ENCODE measurements at regions not wholly inside any gene's neighbourhood (a gene's known extent, or its start where the extent isn't known, plus 50 kb on each side); places are given as distances from the start of the nearest gene placed in this dataset.
A peak's percentile ranks its signal among the peaks of the same experiment; 100 is the strongest.
"Not testable (repeated sequence)": the region's sequence is repeated elsewhere in the genome, so short reads cannot be mapped to it uniquely, and the experiment has no call there.

DNA sequence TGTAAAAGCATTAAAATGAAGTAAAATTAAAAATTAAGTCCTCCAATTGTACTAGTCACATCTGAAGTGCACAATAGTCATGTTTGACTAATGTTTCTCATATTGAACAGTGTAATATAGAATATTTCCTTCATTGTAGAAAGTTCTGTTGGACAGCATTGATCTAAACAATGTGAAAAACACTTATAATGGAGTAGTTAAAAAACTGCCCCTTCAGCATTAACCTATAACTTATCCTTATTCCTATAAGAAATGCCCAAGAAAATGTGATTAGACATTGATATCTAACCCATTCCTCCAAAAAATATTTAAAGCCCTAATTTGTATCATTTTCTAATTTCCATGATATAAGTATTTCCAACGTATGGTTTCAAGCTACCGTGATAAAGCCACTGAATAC lies 210.7 kb downstream of the RASSF9 start:
- Mint-ChIP-seq H3K27ac (ENCODE audit: low read depth, unreplicated experiment) (no peak overlapping the region), H3K4me3 (ENCODE audit: unreplicated experiment) (no peak overlapping the region), H3K36me3 (ENCODE audit: insufficient read depth, unreplicated experiment) (no peaks in the 10 kb centered on the region), H3K4me1 (ENCODE audit: insufficient read depth, unreplicated experiment) (peaks cover 17% of the 10 kb centered on the region), H3K9me3 (ENCODE audit: unreplicated experiment) (peaks cover 7% of the 10 kb centered on the region), H3K27me3 (ENCODE audit: insufficient read depth, unreplicated experiment) (no peaks in the 10 kb centered on the region)
- TF ChIP-seq, protein P1, sequence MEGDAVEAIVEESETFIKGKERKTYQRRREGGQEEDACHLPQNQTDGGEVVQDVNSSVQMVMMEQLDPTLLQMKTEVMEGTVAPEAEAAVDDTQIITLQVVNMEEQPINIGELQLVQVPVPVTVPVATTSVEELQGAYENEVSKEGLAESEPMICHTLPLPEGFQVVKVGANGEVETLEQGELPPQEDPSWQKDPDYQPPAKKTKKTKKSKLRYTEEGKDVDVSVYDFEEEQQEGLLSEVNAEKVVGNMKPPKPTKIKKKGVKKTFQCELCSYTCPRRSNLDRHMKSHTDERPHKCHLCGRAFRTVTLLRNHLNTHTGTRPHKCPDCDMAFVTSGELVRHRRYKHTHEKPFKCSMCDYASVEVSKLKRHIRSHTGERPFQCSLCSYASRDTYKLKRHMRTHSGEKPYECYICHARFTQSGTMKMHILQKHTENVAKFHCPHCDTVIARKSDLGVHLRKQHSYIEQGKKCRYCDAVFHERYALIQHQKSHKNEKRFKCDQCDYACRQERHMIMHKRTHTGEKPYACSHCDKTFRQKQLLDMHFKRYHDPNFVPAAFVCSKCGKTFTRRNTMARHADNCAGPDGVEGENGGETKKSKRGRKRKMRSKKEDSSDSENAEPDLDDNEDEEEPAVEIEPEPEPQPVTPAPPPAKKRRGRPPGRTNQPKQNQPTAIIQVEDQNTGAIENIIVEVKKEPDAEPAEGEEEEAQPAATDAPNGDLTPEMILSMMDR (IDR thresholded peaks at IDR 0.05; ENCODE audit: unreplicated experiment): no peak
- intact Hi-C loops (cut with micrococcal nuclease): no loop called here
- POLR2A ChIA-PET: interaction anchor here (0.6 kb wide), 1 partner anchor 42 kb away, joined by 4 read pairs; no protein-coding TSS in a partner anchor
- no TSS peak for BruUV-seq (replicated peaks)
- CTCF ChIA-PET: interaction anchor here (0.6 kb wide), 1 partner anchor 157 kb away, joined by 3 read pairs; no protein-coding TSS in a partner anchor
- no peak for DNase-seq (ENCODE audit: unreplicated experiment)

- TF ChIP-seq, protein P1 (IDR thresholded peaks at IDR 0.05; ENCODE audit: unreplicated experiment): no peak
- ChIA-PET POLR2A (interaction anchor here (0.6 kb wide), 1 partner anchor 41 kb away, joined by 4 read pairs; no protein-coding TSS in a partner anchor), CTCF (interaction anchor here (0.6 kb wide), 2 partner anchors 158 to 1392 kb away, joined by 3 read pairs; no protein-coding TSS in a partner anchor)
- no TSS peak for BruUV-seq (replicated peaks)
- intact Hi-C loops (cut with micrococcal nuclease): no loop called here
- no peaks in the 10 kb centered on the region for H3K27me3 Mint-ChIP-seq (ENCODE audit: insufficient read depth, unreplicated experiment)
- peak overlapping the region; percentile 61 for H3K27ac Mint-ChIP-seq (ENCODE audit: low read depth, unreplicated experiment)
- no peaks in the 10 kb centered on the region for H3K36me3 Mint-ChIP-seq (ENCODE audit: insufficient read depth, unreplicated experiment)
- H3K4me3 Mint-ChIP-seq (ENCODE audit: unreplicated experiment): no peak overlapping the region
- DNase-seq (ENCODE audit: unreplicated experiment): peak; percentile 78
- peaks cover 7% of the 10 kb centered on the region for H3K9me3 Mint-ChIP-seq (ENCODE audit: unreplicated experiment)
- H3K4me1 Mint-ChIP-seq (ENCODE audit: insufficient read depth, unreplicated experiment): peaks cover 17% of the 10 kb centered on the region
These were observed 210.0 kb downstream of the RASSF9 start for GRCh38 chr12:85626001-85626783.

DNA sequence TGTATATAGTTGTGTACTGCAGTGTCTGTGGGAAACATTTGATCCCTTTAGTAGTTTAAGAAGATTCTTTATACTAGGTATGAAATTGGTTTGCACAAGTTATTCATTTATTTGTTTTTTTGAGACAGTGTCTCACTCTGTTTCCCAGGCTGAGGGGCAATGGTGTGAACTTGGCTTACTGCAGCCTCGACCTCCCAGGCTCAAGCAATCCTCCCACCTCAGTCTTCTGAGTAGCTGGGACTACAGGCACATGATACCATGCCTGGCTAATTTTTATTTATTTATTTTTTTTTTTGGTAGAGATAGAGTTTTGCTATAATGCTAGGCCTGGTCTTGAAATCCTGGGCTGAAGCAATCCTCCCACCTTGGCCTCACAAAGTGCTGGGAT lies 209.4 kb downstream of the RASSF9 start:
- TF ChIP-seq, protein P1 (IDR thresholded peaks at IDR 0.05; ENCODE audit: unreplicated experiment): no peak
- DNase-seq (ENCODE audit: unreplicated experiment): no peak
- peaks cover 17% of the 10 kb centered on the region for H3K4me1 Mint-ChIP-seq (ENCODE audit: insufficient read depth, unreplicated experiment)
- H3K36me3 Mint-ChIP-seq (ENCODE audit: insufficient read depth, unreplicated experiment): no peaks in the 10 kb centered on the region
- intact Hi-C loops (cut with micrococcal nuclease): no loop called here
- peaks cover 7% of the 10 kb centered on the region for H3K9me3 Mint-ChIP-seq (ENCODE audit: unreplicated experiment)
- CTCF ChIA-PET: interaction anchor here (1.1 kb wide), 1 partner anchor 240 kb away, joined by 3 read pairs; no protein-coding TSS in a partner anchor
- no peak overlapping the region for H3K4me3 Mint-ChIP-seq (ENCODE audit: unreplicated experiment)
- BruUV-seq (replicated peaks): TSS peak; percentile 96
- no peaks in the 10 kb centered on the region for H3K27me3 Mint-ChIP-seq (ENCODE audit: insufficient read depth, unreplicated experiment)
- H3K27ac Mint-ChIP-seq (ENCODE audit: low read depth, unreplicated experiment): peak overlapping the region; percentile 61
- POLR2A ChIA-PET: no interaction called here

DNA sequence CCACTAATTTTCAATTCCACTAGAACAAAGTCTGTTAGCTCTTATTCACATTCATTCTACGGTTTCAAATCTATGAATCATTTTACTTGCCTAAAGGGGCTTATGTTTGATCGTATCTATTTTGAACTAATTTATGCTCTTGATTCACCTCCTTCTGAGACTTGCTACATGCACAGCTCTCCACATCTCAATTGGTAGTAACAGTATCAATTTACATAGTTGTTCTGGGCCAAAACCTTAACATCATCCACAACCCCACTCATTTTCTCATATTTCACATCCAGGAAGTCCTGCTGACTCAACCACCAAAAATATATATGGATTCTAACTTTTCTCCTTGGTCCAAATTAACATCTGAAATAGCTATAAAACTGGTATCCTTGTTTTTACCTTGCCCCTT lies 208.6 kb downstream of the RASSF9 start:
- H3K4me3 Mint-ChIP-seq (ENCODE audit: unreplicated experiment): no peak overlapping the region
- peak; percentile 43 for DNase-seq (ENCODE audit: unreplicated experiment)
- intact Hi-C loops (cut with micrococcal nuclease): no loop called here
- H3K27me3 Mint-ChIP-seq (ENCODE audit: insufficient read depth, unreplicated experiment): no peaks in the 10 kb centered on the region
- no TSS peak for BruUV-seq (replicated peaks)
- ChIA-PET POLR2A (no interaction called here), CTCF (interaction anchor here (0.6 to 1.1 kb wide), 2 partner anchors 137 to 239 kb away, joined by 3 to 4 read pairs; no protein-coding TSS in a partner anchor)
- H3K4me1 Mint-ChIP-seq (ENCODE audit: insufficient read depth, unreplicated experiment): peaks cover 17% of the 10 kb centered on the region
- TF ChIP-seq, protein P1 (IDR thresholded peaks at IDR 0.05; ENCODE audit: unreplicated experiment): no peak
- H3K27ac Mint-ChIP-seq (ENCODE audit: low read depth, unreplicated experiment): no peak overlapping the region
- no peaks in the 10 kb centered on the region for H3K36me3 Mint-ChIP-seq (ENCODE audit: insufficient read depth, unreplicated experiment)
- peaks cover 7% of the 10 kb centered on the region for H3K9me3 Mint-ChIP-seq (ENCODE audit: unreplicated experiment)

GRCh38 chr12:85628562-85628961 lies 207.6 kb downstream of the RASSF9 start:
- BruUV-seq (replicated peaks); H3K4me3 Mint-ChIP-seq (ENCODE audit: unreplicated experiment); DNase-seq (ENCODE audit: unreplicated experiment); intact Hi-C loops (cut with micrococcal nuclease); CTCF ChIA-PET; H3K27me3 Mint-ChIP-seq (ENCODE audit: insufficient read depth, unreplicated experiment); H3K27ac Mint-ChIP-seq (ENCODE audit: low read depth, unreplicated experiment); H3K9me3 Mint-ChIP-seq (ENCODE audit: unreplicated experiment); H3K36me3 Mint-ChIP-seq (ENCODE audit: insufficient read depth, unreplicated experiment): not testable (repeated sequence)
- peaks cover 17% of the 10 kb centered on the region for H3K4me1 Mint-ChIP-seq (ENCODE audit: insufficient read depth, unreplicated experiment)
- POLR2A ChIA-PET: interaction anchor here (0.5 kb wide), 1 partner anchor 264 kb away, joined by 4 read pairs; no protein-coding TSS in a partner anchor

Measured in MCF 10A (cell line).